ENCODE measurements at regions not wholly inside any gene's neighbourhood (a gene's known extent, or its start where the extent isn't known, plus 50 kb on each side); places are given as distances from the start of the nearest gene placed in this dataset.

DNA sequence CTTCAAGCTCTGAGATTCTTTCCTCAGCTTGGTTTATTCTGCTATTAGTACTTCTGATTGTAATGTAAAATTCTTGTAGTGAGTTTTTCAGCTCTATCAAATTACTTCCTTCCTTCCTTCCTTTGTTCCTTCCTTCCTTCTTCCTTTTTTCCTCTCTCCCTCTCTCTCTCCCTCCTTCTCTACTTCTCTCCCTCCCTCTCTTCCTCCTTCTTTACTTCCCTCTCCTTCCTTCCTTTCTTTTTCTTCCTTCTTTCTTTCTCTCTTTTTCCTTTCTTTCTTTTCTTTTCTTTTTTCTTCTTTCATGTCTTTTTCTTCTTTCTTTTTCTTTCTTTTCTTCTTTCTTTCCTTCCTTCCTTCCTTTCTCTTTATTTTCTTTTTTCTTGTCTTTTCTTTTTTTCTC lies 565.2 kb upstream of the STXBP6 start:
- Histone ChIP-seq H3K4me3 (ENCODE audit: insufficient read depth, low read depth, low read length) (no peak overlapping the region), H3K36me3 (replicated peaks; ENCODE audit: control insufficient read depth, insufficient read depth, low read length) (no peaks in the 10 kb centered on the region), H3K27me3 (ENCODE audit: control insufficient read depth, insufficient read depth, low read length) (no peaks in the 10 kb centered on the region)
- DNase-seq, result no peak

DNA sequence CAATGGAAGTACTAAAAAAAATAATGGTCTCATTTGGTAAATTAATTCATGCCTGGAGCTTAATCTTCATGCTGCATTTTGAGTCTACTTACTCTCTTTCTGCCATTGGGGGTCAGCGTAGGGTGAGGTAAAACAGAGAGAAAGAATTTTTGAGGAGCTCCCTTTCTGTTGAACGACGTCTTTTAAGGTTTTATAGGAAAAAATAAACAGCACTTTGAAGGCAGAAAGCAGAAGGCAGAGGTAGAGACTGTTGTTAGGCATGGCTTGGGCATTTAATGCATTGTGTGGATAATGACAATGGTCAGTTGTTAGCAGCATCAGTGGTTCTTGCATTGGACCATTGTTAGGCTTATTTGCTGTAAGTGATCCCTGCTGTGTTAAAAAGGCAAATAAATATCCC lies 557.2 kb upstream of the STXBP6 start:
- peak; percentile 20 for DNase-seq
- H3K4me3 ChIP-seq (ENCODE audit: insufficient read depth, low read depth, low read length), result no peak overlapping the region

DNA sequence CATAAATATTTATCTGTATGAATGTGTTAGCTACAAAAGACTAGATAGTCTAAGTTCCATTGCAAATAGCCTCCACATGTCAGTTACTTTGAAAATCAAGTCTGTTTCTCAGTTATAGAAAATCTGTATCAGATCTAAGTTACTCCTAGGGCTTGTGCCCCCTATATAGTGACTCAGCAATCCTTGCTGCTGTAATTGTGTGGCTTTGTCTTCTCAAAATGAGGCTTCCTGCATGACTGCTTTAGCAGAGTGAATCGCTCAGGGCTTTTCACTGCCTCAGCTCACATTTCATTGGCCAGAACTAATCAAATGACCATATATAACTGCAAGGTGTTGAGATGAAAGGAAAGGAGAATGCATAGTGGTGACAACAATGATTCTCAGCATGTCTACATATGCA lies 552.2 kb upstream of the STXBP6 start:
- H3K4me3 ChIP-seq (ENCODE audit: insufficient read depth, low read depth, low read length), result no peak overlapping the region
- no peak for DNase-seq
- no peaks in the 10 kb centered on the region for H3K36me3 ChIP-seq (replicated peaks; ENCODE audit: control insufficient read depth, insufficient read depth, low read length)
- no peaks in the 10 kb centered on the region for H3K27me3 ChIP-seq (ENCODE audit: control insufficient read depth, insufficient read depth, low read length)

More for the DNA sequence above, 557.2 kb upstream of the STXBP6 start:
- Histone ChIP-seq H3K36me3 (replicated peaks; ENCODE audit: control insufficient read depth, insufficient read depth, low read length) (no peaks in the 10 kb centered on the region), H3K27me3 (ENCODE audit: control insufficient read depth, insufficient read depth, low read length) (no peaks in the 10 kb centered on the region)

DNA sequence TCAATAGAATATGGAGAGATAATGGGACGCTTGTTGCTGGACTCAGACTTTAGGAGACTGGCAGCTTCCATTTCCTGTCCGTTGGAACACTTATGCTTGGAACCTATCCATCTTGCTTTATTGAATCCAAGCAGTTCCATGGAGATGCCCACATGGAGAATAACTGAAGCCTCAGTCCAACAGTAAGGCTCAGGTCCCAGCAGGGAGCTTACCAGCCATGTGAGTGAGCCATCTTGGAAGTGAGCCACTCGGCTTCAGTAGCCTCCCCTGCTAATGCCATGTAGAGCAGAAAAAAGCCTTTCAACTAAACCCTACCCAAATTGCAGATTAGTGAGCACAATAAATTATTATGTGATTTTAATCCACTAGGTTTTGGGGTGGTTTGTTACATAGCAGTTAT lies 538.8 kb upstream of the STXBP6 start:
- H3K4me3 ChIP-seq (ENCODE audit: insufficient read depth, low read depth, low read length), result no peak overlapping the region
- DNase-seq, result no peak
- no peaks in the 10 kb centered on the region for H3K36me3 ChIP-seq (replicated peaks; ENCODE audit: control insufficient read depth, insufficient read depth, low read length)
- H3K27me3 ChIP-seq (ENCODE audit: control insufficient read depth, insufficient read depth, low read length), result no peaks in the 10 kb centered on the region

DNA sequence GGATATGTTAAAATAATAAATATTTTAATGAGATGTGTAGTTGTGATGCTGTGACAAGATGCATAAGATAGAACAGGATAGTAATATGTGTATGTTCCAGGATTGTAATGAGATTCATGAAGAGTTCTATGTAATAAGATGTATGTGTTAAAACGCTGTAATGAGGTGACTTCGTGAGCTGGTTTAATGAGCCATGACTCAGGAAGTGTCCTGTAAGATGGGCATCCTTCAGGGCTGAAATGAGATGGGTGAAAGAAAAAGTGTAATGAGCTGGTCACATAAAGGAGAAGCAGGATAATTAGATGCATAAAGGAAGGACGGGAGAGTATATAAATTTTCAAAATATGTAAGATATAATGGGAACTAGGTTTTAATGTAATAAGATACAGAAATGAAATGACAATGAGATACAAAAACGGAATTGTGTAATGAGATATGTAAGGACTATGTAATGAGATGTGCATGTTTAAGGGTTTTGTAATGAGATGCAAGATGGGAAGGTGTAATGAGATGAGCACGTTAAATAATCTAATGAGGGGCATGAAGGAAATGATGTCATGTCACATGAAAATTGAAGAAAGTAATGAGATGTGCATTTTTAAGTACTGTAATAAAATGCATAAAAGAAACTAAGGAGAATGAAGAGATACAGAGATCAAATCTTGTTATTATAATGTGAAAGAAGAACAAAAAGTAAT lies 524.8 kb upstream of the STXBP6 start:
- no peaks in the 10 kb centered on the region for H3K36me3 ChIP-seq (replicated peaks; ENCODE audit: control insufficient read depth, insufficient read depth, low read length)
- H3K4me3 ChIP-seq (ENCODE audit: insufficient read depth, low read depth, low read length), result no peak overlapping the region
- DNase-seq, result no peak
- H3K27me3 ChIP-seq (ENCODE audit: control insufficient read depth, insufficient read depth, low read length), result no peaks in the 10 kb centered on the region

DNA sequence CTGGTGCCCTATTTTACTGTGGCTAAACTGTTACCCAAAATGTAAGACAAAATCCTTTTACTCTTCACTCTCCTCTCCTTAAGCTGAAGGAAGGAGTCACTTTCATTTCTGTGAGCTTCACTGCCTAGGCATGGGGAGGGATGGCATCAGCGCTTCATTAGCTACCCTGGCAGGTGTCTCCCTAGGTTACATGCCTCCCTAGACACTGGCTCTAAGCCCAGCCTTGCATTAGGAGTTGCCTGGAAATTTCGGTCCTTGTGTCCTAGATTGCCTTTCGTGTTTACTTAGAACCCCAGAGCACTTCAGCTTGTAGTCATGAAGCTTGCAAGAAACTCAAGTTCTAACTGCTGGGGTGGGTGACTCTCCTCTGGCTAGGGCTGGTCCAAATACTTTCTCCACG lies 520.5 kb upstream of the STXBP6 start:
- no peaks in the 10 kb centered on the region for H3K27me3 ChIP-seq (ENCODE audit: control insufficient read depth, insufficient read depth, low read length)
- H3K4me3 ChIP-seq (ENCODE audit: insufficient read depth, low read depth, low read length), result no peak overlapping the region
- DNase-seq, result no peak
- H3K36me3 ChIP-seq (replicated peaks; ENCODE audit: control insufficient read depth, insufficient read depth, low read length), result no peaks in the 10 kb centered on the region

DNA sequence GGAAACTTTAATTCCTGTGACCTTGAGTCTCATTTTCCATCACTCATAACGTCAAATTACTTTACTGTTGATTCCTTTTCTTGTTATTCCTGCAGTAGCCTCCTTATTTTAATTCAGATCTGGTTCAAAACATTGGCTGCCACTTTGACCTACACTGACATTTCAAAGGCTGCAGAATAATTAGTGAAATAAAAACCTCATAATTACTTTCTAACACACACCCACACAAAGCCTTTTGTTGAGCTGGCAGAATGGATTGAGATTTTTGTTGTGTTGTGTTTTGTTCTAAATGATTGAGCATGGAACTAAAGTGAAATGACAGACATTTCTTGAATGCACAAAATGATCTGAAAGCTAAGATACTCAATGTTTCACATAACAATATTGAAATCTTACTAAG lies 507.5 kb upstream of the STXBP6 start:
- H3K27me3 ChIP-seq (ENCODE audit: control insufficient read depth, insufficient read depth, low read length), result no peaks in the 10 kb centered on the region
- H3K4me3 ChIP-seq (ENCODE audit: insufficient read depth, low read depth, low read length), result no peak overlapping the region
- no peak for DNase-seq
- H3K36me3 ChIP-seq (replicated peaks; ENCODE audit: control insufficient read depth, insufficient read depth, low read length), result no peaks in the 10 kb centered on the region

DNA sequence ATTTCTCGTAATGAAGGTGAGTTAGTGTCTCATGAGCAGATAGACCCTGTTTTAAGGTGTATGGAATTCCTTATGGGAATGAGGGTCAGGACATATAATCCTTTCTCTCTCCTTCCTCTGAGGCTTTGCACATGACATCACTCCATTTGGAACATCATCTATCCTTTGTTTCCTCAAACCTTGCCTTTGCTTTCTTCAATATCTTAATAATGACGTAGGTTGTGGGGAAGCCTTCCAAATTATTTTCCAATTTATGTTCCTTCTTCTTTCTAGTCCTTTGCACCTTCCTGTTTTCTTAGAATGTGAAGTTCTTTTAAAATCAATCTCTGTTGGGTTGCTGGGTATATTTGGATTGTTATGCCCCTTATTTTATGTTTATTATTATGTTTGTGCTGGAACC lies 502.9 kb upstream of the STXBP6 start:
- H3K27me3 ChIP-seq (ENCODE audit: control insufficient read depth, insufficient read depth, low read length), result no peaks in the 10 kb centered on the region
- H3K36me3 ChIP-seq (replicated peaks; ENCODE audit: control insufficient read depth, insufficient read depth, low read length), result no peaks in the 10 kb centered on the region
- no peak overlapping the region for H3K4me3 ChIP-seq (ENCODE audit: insufficient read depth, low read depth, low read length)
- DNase-seq, result no peak

DNA sequence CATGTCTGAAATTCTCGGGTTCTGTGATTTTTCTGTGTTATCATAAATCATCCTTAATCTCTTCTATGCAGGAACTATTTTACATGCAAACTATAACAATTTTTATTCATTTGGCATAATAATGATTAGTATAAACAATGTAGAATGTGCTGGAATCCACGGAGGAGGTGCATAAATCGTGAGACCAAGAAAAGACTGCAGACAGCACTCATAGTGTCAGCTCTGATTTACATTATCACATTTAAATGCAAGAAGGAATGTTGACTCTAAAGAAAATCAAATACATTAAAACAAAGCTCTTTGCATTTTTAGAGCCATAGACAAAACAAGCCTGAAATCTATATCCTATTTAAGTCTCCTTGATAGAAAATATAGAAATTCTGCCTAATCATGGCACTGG lies 501.7 kb upstream of the STXBP6 start:
- no peaks in the 10 kb centered on the region for H3K36me3 ChIP-seq (replicated peaks; ENCODE audit: control insufficient read depth, insufficient read depth, low read length)
- H3K27me3 ChIP-seq (ENCODE audit: control insufficient read depth, insufficient read depth, low read length), result no peaks in the 10 kb centered on the region
- H3K4me3 ChIP-seq (ENCODE audit: insufficient read depth, low read depth, low read length), result no peak overlapping the region
- DNase-seq, result no peak

DNA sequence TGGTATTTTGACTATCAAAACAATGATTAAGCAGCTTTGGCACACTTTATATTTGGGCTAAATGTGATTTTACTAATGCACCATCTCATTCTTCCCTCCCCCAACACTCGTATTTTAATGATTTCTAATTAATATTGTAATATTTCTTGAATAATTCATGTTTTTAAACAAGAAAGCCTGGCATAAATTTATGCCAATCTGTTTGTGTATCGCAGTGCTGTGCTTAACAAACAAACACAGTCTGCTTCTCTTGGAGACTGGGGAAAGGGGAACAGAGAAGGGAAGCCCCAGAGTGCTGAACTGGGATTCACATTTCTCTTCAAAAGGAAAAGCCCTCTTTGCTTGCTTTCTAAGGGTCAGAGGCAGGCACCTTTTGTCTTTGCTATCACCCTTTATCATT lies 496.9 kb upstream of the STXBP6 start:
- Histone ChIP-seq H3K36me3 (replicated peaks; ENCODE audit: control insufficient read depth, insufficient read depth, low read length) (no peaks in the 10 kb centered on the region), H3K4me3 (ENCODE audit: insufficient read depth, low read depth, low read length) (no peak overlapping the region), H3K27me3 (ENCODE audit: control insufficient read depth, insufficient read depth, low read length) (no peaks in the 10 kb centered on the region)
- no peak for DNase-seq

DNA sequence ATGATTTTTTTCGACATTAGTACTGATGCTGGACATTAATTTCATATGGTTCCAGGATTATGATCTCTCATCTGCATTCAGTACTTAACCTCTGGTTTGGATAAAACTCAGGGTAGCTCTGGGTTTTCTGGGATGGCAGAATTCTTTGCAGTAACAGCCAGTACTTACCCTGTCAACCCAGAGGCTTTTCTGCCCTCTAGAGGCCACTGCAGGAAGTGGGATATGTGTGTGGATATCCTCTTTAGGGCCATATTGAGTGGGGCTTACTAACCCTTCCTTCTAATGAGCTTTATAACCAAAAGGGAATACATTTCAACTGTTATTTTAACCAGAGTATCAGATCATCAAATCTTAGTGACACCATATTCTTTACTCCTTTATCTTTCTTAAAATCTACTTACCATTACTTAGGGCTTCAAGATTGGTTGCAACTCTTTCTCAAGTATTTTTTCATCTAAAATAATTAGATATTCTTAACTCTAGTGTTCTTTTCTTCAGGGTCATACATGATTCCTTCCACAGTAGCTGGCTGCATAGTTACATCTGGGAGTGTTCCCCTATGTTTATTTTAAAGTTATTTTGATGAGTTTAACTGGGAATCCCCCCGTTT lies 488.0 kb upstream of the STXBP6 start:
- H3K4me3 ChIP-seq (ENCODE audit: insufficient read depth, low read depth, low read length), result no peak overlapping the region
- H3K27me3 ChIP-seq (ENCODE audit: control insufficient read depth, insufficient read depth, low read length), result no peaks in the 10 kb centered on the region
- DNase-seq, result peak; percentile 61
- no peaks in the 10 kb centered on the region for H3K36me3 ChIP-seq (replicated peaks; ENCODE audit: control insufficient read depth, insufficient read depth, low read length)

DNA sequence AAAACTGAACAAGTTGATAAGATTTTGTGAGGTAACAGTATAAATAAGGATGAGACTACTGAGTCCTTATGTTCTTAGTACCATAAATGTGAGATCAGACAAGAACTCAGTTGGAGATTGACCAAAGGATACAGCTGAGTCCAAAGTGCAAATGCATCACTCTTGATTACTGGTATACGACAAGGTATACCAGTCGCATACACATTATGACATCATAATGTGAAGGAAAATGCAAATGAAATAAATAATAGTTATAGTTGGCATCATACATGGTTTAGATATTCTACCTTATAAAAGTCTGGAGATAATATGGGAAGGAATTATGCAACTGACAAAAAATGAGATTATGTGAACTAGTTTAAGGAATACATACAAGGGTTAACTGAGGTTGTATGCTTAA lies 476.3 kb upstream of the STXBP6 start:
- Histone ChIP-seq H3K4me3 (ENCODE audit: insufficient read depth, low read depth, low read length) (no peak overlapping the region), H3K27me3 (ENCODE audit: control insufficient read depth, insufficient read depth, low read length) (no peaks in the 10 kb centered on the region), H3K36me3 (replicated peaks; ENCODE audit: control insufficient read depth, insufficient read depth, low read length) (no peaks in the 10 kb centered on the region)
- DNase-seq, result no peak

DNA sequence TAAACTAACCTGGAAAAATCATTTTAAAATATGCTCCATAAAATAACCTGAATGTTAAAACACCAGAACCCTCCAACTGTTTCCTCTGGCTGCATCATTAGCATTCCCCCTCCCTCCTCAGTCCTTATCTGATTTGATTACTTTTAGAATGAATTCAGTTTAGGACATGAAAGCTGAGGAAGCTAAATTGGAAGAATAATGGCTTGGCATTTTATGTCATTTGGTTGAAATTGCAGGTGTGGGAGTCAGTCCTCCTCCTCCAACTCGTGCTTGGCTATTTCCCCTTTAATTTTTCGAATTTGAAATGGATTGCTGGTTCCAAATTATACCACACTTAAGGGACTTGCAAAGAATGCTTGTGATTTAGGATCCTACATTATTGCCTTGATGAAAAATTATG lies 473.0 kb upstream of the STXBP6 start:
- DNase-seq, result no peak
- Histone ChIP-seq H3K27me3 (ENCODE audit: control insufficient read depth, insufficient read depth, low read length) (no peaks in the 10 kb centered on the region), H3K4me3 (ENCODE audit: insufficient read depth, low read depth, low read length) (no peak overlapping the region), H3K36me3 (replicated peaks; ENCODE audit: control insufficient read depth, insufficient read depth, low read length) (no peaks in the 10 kb centered on the region)

DNA sequence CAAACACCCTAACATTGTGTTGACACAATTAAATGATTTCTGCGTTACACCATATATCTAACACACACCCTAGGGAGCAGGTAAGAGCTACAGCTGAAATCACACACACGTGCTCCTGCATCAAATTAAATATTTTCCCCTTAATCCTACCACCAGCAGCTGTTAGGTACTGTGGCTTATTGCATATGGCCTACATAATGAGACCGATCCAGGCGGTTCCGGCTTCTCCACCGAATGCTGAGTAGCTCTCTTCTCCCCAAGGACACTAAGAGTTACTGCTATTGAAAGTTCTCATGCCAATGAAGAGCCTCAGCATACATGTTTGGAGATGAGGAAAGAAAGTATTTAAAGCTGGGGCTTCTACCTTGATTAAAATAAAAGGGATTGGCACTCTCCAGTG lies 472.2 kb upstream of the STXBP6 start:
- Histone ChIP-seq H3K36me3 (replicated peaks; ENCODE audit: control insufficient read depth, insufficient read depth, low read length) (no peaks in the 10 kb centered on the region), H3K4me3 (ENCODE audit: insufficient read depth, low read depth, low read length) (no peak overlapping the region), H3K27me3 (ENCODE audit: control insufficient read depth, insufficient read depth, low read length) (no peaks in the 10 kb centered on the region)
- DNase-seq, result no peak

DNA sequence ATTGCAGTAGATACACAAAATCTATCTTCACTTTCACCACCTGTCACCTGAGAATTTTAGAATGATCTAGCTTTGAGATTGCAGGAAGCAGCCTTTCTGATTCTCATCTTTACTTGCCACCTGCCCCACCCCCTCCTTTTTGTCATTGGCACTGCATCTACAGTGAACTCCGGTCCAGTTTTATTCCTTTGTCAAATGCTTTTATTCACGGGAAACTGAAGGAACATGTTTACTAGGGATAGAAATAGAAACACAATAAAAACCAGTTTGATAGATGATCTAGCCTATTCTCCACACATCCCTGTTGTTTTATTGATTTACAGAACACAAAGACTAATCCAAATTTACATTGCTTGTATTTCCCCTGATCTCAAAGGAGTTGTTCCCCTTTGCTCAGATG lies 471.7 kb upstream of the STXBP6 start:
- Histone ChIP-seq H3K4me3 (ENCODE audit: insufficient read depth, low read depth, low read length) (no peak overlapping the region), H3K27me3 (ENCODE audit: control insufficient read depth, insufficient read depth, low read length) (no peaks in the 10 kb centered on the region), H3K36me3 (replicated peaks; ENCODE audit: control insufficient read depth, insufficient read depth, low read length) (no peaks in the 10 kb centered on the region)
- no peak for DNase-seq

DNA sequence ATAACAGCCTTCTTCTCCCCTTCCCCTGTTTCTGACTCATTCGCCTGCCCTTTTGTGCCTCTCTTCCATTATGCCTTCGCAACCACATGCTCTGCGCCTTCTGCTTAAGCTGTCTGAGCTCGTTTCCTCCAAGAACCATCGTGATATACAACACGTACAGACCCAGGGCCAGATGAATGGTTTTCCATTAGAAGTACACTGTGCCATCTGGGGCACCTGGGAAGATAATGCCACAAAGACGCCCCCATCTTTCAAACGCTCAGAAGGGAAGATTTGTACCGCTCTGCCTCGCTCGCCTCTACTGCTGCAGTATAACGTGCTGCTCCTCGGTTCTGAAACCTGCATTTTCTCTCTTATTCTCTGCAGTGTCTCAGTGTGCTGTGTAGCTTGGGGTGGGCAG lies 470.9 kb upstream of the STXBP6 start:
- DNase-seq, result no peak
- Histone ChIP-seq H3K4me3 (ENCODE audit: insufficient read depth, low read depth, low read length) (no peak overlapping the region), H3K36me3 (replicated peaks; ENCODE audit: control insufficient read depth, insufficient read depth, low read length) (no peaks in the 10 kb centered on the region), H3K27me3 (ENCODE audit: control insufficient read depth, insufficient read depth, low read length) (no peaks in the 10 kb centered on the region)
